ENCODE measurements at regions not wholly inside any gene's neighbourhood (a gene's known extent, or its start where the extent isn't known, plus 50 kb on each side); places are given as distances from the start of the nearest gene placed in this dataset.

GRCh38 chr15:97082830-97083229 lies 752.3 kb downstream of the NR2F2 start:
- Histone ChIP-seq H3K4me3 (ENCODE audit: insufficient read depth, low read depth, low read length) (no peak overlapping the region), H3K27ac (ENCODE audit: insufficient read depth, low read length) (no peak overlapping the region), H2BK5ac (ENCODE audit: low read depth, low read length, poor library complexity, severe bottlenecking) (no peak overlapping the region), H4K20me1 (ENCODE audit: insufficient read depth, low read length) (no peaks in the 10 kb centered on the region), H3K4me2 (ENCODE audit: low read depth, low read length) (no peak overlapping the region), H3K27me3 (ENCODE audit: control insufficient read depth, insufficient read depth, low read length) (no peaks in the 10 kb centered on the region), H3K4me1 (ENCODE audit: control insufficient read depth, insufficient read depth, low read length) (no peaks in the 10 kb centered on the region), H3K36me3 (ENCODE audit: control insufficient read depth, insufficient read depth, low read length) (no peaks in the 10 kb centered on the region), H2AFZ (replicated peaks; ENCODE audit: low read length, poor library complexity) (no peak overlapping the region), H2AK9ac (replicated peaks; ENCODE audit: low read depth, low read length, poor library complexity) (no peak overlapping the region), H3K9me1 (ENCODE audit: insufficient read depth, low read length) (no peaks in the 10 kb centered on the region), H3K9ac (ENCODE audit: low read depth, low read length) (no peak overlapping the region), H2BK15ac (ENCODE audit: low read depth, low read length) (no peak overlapping the region), H4K91ac (ENCODE audit: insufficient read depth, low read depth, low read length) (no peak overlapping the region), H3K23ac (ENCODE audit: low read depth, low read length) (no peak overlapping the region), H2BK20ac (ENCODE audit: low read depth, low read length) (no peak overlapping the region), H2BK120ac (ENCODE audit: low read depth, low read length) (no peak overlapping the region), H3K14ac (replicated peaks; ENCODE audit: low read depth, low read length) (no peak overlapping the region), H3K9me3 (ENCODE audit: control insufficient read depth, insufficient read depth, low read length) (peaks cover 22% of the 10 kb centered on the region), H3K18ac (ENCODE audit: low read depth, low read length) (no peak overlapping the region), H4K5ac (ENCODE audit: low read depth, low read length) (no peak overlapping the region), H3K79me1 (ENCODE audit: low read depth in 1 of 2, low read length in 2 of 2) (no peaks in the 10 kb centered on the region), H4K8ac (ENCODE audit: low read depth in 2 of 2, low read length in 2 of 2) (no peak overlapping the region), H3K56ac (ENCODE audit: extremely low read depth, insufficient read depth, low read length) (no peak overlapping the region), H3K4ac (ENCODE audit: low read depth, low read length) (no peak overlapping the region), H2AK5ac (ENCODE audit: low read depth, low read length) (no peak overlapping the region)
- dilution Hi-C loops (cut with HindIII; ENCODE audit: low sequenced_read_pairs, unreplicated experiment): no loop called here
- in situ Hi-C loops (cut with MboI; ENCODE audit: low sequenced_read_pairs): no loop called here
- ATAC-seq (ENCODE audit: low read depth) (no peak), DNase-seq (no peak)
- no peak for TF ChIP-seq NFE2L2 (IDR thresholded peaks at IDR 0.05; ENCODE audit: low read depth, low read length)
- no peak for TF ChIP-seq POLR2A (IDR thresholded peaks at IDR 0.05; ENCODE audit: low read depth, low read length)
- TF ChIP-seq RAD21 (IDR thresholded peaks at IDR 0.05; ENCODE audit: low read length): no peak
- no peak for TF ChIP-seq RCOR1 (IDR thresholded peaks at IDR 0.05; ENCODE audit: insufficient replicate concordance, low read length)
- no peak for TF ChIP-seq RFX5 (IDR thresholded peaks at IDR 0.05; ENCODE audit: low read depth, low read length)
- no peak for TF ChIP-seq CHD1 (IDR thresholded peaks at IDR 0.05; ENCODE audit: low read depth, low read length)
- no peak for TF ChIP-seq SMC3 (IDR thresholded peaks at IDR 0.05; ENCODE audit: low read depth, low read length)
- no peak for TF ChIP-seq MXI1 (IDR thresholded peaks at IDR 0.05; ENCODE audit: borderline replicate concordance, low read depth, low read length)
- TF ChIP-seq BHLHE40 (IDR thresholded peaks at IDR 0.05; ENCODE audit: low read depth, low read length): no peak
- no peak for TF ChIP-seq ELK1 (IDR thresholded peaks at IDR 0.05; ENCODE audit: borderline replicate concordance, low read depth, low read length)
- no peak for TF ChIP-seq MAZ (IDR thresholded peaks at IDR 0.05; ENCODE audit: borderline replicate concordance, low read depth, low read length)
- no peak for TF ChIP-seq CTCF (conservative IDR thresholded peaks at IDR 0.05; ENCODE audit: low read depth, low read length)
- TF ChIP-seq FOS (IDR thresholded peaks at IDR 0.05; ENCODE audit: low read depth, low read length): no peak
- TF ChIP-seq USF2 (IDR thresholded peaks at IDR 0.05; ENCODE audit: low read depth, low read length): no peak
- no peak for TF ChIP-seq MAFK (IDR thresholded peaks at IDR 0.05; ENCODE audit: low read depth, low read length)
- no peak for TF ChIP-seq CEBPB (IDR thresholded peaks at IDR 0.05; ENCODE audit: low read depth, low read length)
- no CpG with 5 or more reads among the region's 9 CpGs for WGBS, 2 experiments (ENCODE audit: extremely low coverage in 2 of 2, insufficient read length in 1 of 2)
- ChIA-PET POLR2A (ENCODE audit: unreplicated experiment) (no interaction called here), CTCF (no interaction called here)
- no TSS peak for BruUV-seq (replicated peaks)
- intact Hi-C loops (cut with micrococcal nuclease): no loop called here

Data from IMR-90 (cell line).